ENCODE measurements at regions not wholly inside any gene's neighbourhood (a gene's known extent, or its start where the extent isn't known, plus 50 kb on each side); places are given as distances from the start of the nearest gene placed in this dataset.
"Not testable (repeated sequence)": the region's sequence is repeated elsewhere in the genome, so short reads cannot be mapped to it uniquely, and the experiment has no call there.

GRCh38 chr3:186440891-186441290 is 78.9 kb upstream of the DGKG start:
- DNase-seq (ENCODE audit: low spot score) = no peak
- TF ChIP-seq, protein P1, sequence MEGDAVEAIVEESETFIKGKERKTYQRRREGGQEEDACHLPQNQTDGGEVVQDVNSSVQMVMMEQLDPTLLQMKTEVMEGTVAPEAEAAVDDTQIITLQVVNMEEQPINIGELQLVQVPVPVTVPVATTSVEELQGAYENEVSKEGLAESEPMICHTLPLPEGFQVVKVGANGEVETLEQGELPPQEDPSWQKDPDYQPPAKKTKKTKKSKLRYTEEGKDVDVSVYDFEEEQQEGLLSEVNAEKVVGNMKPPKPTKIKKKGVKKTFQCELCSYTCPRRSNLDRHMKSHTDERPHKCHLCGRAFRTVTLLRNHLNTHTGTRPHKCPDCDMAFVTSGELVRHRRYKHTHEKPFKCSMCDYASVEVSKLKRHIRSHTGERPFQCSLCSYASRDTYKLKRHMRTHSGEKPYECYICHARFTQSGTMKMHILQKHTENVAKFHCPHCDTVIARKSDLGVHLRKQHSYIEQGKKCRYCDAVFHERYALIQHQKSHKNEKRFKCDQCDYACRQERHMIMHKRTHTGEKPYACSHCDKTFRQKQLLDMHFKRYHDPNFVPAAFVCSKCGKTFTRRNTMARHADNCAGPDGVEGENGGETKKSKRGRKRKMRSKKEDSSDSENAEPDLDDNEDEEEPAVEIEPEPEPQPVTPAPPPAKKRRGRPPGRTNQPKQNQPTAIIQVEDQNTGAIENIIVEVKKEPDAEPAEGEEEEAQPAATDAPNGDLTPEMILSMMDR (IDR thresholded peaks at IDR 0.05; ENCODE audit: extremely low read depth, missing control alignments) = no peak

DNA sequence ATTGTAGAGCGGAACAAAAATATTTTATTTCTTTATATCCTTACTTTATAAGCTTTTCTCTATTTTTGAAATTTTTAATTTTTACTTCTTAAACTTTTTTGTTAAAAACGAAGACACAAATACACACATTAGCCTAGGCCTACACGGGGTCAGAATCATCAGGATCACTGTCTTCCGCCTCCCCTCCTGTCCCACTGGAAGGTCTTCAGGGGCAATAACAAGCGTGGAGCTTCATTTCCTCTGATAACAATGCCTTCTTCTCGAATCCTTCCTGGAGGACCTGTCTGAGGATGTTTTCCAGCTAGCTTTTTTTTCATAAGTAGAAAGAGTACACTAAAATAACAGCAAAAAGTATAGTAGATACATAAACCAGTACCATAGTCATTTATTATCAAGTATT is 77.7 kb upstream of the DGKG start:
- TF ChIP-seq, protein P1 (IDR thresholded peaks at IDR 0.05; ENCODE audit: extremely low read depth, missing control alignments) = no peak
- no peak for DNase-seq (ENCODE audit: low spot score)

DNA sequence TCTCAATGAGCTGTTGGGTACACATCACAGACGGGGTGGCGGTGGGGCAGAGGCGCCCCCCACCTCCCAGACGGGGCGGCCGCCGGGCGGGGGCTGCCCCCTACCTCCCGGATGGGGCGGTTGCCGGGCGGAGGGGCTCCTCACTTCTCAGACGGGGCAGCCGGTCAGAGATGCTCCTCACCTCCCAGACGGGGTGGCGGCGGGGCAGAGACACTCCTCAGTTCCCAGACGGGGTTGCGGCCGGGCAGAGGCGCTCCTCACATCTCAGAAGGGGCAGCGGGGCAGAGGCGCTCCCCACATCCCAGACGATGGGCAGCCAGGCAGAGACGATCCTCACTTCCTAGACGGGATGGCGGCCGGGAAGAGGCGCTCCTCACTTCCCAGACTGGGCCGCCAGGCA is 73.3 kb upstream of the DGKG start:
- DNase-seq (ENCODE audit: low spot score) = not testable (repeated sequence)

GRCh38 chr3:186432944-186433732 is 71.1 kb upstream of the DGKG start:
- TF ChIP-seq, protein P1 (IDR thresholded peaks at IDR 0.05; ENCODE audit: extremely low read depth, missing control alignments) = no peak
- no peak for DNase-seq (ENCODE audit: low spot score)

DNA sequence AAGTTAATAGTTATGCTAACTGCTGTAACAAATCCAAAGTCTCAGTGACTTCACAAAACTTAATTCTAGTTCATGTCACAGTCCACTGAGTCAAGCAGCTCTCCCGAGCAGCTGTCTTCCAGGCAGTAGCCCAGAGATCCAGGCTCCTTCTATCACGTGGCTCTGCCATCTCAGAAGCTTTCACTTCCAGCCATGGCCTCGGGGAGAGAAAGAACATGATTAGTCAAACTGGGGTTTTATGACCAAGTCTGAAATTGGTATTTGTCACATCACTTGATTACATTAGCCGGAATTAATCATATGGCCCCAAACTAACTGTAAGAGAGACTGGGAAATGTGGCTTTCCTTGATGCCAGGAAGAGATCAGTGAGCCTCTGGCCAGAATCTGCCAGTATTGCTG is 70.2 kb upstream of the DGKG start:
- TF ChIP-seq, protein P1 (IDR thresholded peaks at IDR 0.05; ENCODE audit: extremely low read depth, missing control alignments) = no peak
- DNase-seq (ENCODE audit: low spot score) = peak; percentile 38

- TF ChIP-seq, protein P1 (IDR thresholded peaks at IDR 0.05; ENCODE audit: extremely low read depth, missing control alignments) = no peak
- DNase-seq (ENCODE audit: low spot score) = no peak
These were observed 65.7 kb upstream of the DGKG start for GRCh38 chr3:186427627-186428281.

GRCh38 chr3:186425788-186426730 is 64.0 kb upstream of the DGKG start:
- TF ChIP-seq, protein P1 (IDR thresholded peaks at IDR 0.05; ENCODE audit: extremely low read depth, missing control alignments) = peak; percentile 5
- DNase-seq (ENCODE audit: low spot score) = peak; percentile 39

All from GM20000 (cell line).